ENCODE measurements at regions not wholly inside any gene's neighbourhood (a gene's known extent, or its start where the extent isn't known, plus 50 kb on each side); places are given as distances from the start of the nearest gene placed in this dataset.

DNA sequence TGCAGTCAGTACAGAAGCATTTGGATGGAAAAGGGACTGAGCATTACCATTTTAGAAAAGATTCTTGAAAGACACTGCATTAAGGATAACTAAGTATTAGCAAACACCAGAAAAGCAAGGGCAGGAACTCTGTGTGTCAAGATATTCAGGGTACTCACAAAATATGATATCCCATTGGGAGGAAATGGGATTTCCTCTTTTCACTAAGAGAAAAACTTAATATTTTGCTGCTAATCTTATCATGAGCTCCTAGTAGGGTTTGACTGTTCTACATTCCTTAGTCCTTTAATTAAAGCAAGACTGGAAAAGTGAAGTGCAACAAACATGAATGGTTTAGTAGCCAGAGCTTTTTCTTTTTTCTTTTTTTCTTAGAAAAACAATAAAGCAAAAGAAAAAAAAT is 305.9 kb upstream of the ADGRL4 start:
- Histone ChIP-seq H2BK20ac (ENCODE audit: low read length) (no peak overlapping the region), H3K79me2 (ENCODE audit: control insufficient read depth in 1 of 2, insufficient read depth in 2 of 2, low read length in 2 of 2) (no peaks in the 10 kb centered on the region), H3K14ac (ENCODE audit: insufficient read length) (no peak overlapping the region), H2BK15ac (ENCODE audit: low read length) (no peak overlapping the region), H3K23ac (ENCODE audit: insufficient read length) (no peak overlapping the region), H4K20me1 (replicated peaks in 1 of 2; ENCODE audit: control insufficient read depth in 1 of 2, insufficient read depth in 2 of 2, low read length in 2 of 2) (no peaks in the 10 kb centered on the region), H3K23me2 (ENCODE audit: low read depth, low read length) (no peaks in the 10 kb centered on the region), H2BK120ac (replicated peaks; ENCODE audit: low read depth, low read length) (no peak overlapping the region), H2BK12ac (ENCODE audit: low read depth, low read length) (no peak overlapping the region), H4K91ac (replicated peaks; ENCODE audit: insufficient read length, low read length) (no peak overlapping the region), H4K5ac (ENCODE audit: insufficient read length, low read depth, low read length) (no peak overlapping the region), H3K4ac (replicated peaks; ENCODE audit: insufficient read length, low read depth, low read length) (no peak overlapping the region), H3K4me1 (replicated peaks in 1 of 4; ENCODE audit: control insufficient read depth in 3 of 4, insufficient read depth in 4 of 4, low read length in 3 of 4) (no peaks in the 10 kb centered on the region), H3K4me3 (ENCODE audit: extremely low read depth in 1 of 4, insufficient read depth in 2 of 4, low read depth in 3 of 4, low read length in 4 of 4) (no peak overlapping the region), H3K9ac (replicated peaks in 1 of 4; ENCODE audit: extremely low read depth in 1 of 4, low read depth in 3 of 4, low read length in 3 of 4) (no peak overlapping the region), H3K36me3 (ENCODE audit: control insufficient read depth in 2 of 4, insufficient read depth in 4 of 4, low read length in 3 of 4) (no peaks in the 10 kb centered on the region), H3K4me2 (ENCODE audit: insufficient read depth in 1 of 2, low read depth in 2 of 2, low read length in 2 of 2) (no peak overlapping the region), H4K8ac (ENCODE audit: extremely low read depth, insufficient read depth, low read length) (no peak overlapping the region), H3K79me1 (ENCODE audit: low read depth, low read length) (no peaks in the 10 kb centered on the region), H2AK5ac (ENCODE audit: low read depth, low read length) (no peak overlapping the region), H3K27me3 (replicated peaks in 1 of 4; ENCODE audit: control insufficient read depth in 3 of 4, extremely low read depth in 1 of 4, insufficient read depth in 3 of 4, low read length in 3 of 4) (no peaks in the 10 kb centered on the region), H3K18ac (ENCODE audit: extremely low read depth, low read length) (no peak overlapping the region), H2BK5ac (ENCODE audit: low read depth, low read length) (no peak overlapping the region), H3K56ac (replicated peaks; ENCODE audit: insufficient read length, low read depth, low read length) (no peak overlapping the region), H2AFZ (ENCODE audit: low read length) (no peak overlapping the region), H3K27ac (ENCODE audit: low read depth, low read length) (no peak overlapping the region), H3K9me3 (ENCODE audit: insufficient read depth in 2 of 2, low read depth in 1 of 2, low read length in 1 of 2) (no peaks in the 10 kb centered on the region)
- DNase-seq (ENCODE audit: low read depth in 1 of 2, low spot score in 2 of 2) (no peak), FAIRE-seq (no peak)
- ChIA-PET CTCF (ENCODE audit: partially characterized antibody) (interaction anchor here (0.6 to 1.7 kb wide), 4 partner anchors 10 to 69 kb away, joined by 3 to 7 read pairs (median 3); no protein-coding TSS in a partner anchor), POLR2A (ENCODE audit: partially characterized antibody) (interaction anchor here (0.6 kb wide), 1 partner anchor 89 kb away, joined by 3 read pairs; no protein-coding TSS in a partner anchor)
- TF ChIP-seq CHD1 (IDR thresholded peaks at IDR 0.05; ENCODE audit: low read depth, low read length), result no peak
- no peak for TF ChIP-seq TCF12 (IDR thresholded peaks at IDR 0.05; ENCODE audit: low read depth, low read length)
- no peak for TF ChIP-seq RBBP5 (IDR thresholded peaks at IDR 0.05; ENCODE audit: borderline replicate concordance, low read depth, low read length)
- TF ChIP-seq POLR2AphosphoS5 (IDR thresholded peaks at IDR 0.05; ENCODE audit: low read depth, low read length), result no peak
- TF ChIP-seq NANOG (IDR thresholded peaks at IDR 0.05; ENCODE audit: insufficient read depth, low read depth, low read length, poor library complexity, severe bottlenecking), result no peak
- TF ChIP-seq CREB1 (IDR thresholded peaks at IDR 0.05), result no peak
- no peak for TF ChIP-seq SIX5 (IDR thresholded peaks at IDR 0.05; ENCODE audit: low read depth, low read length)
- TF ChIP-seq YY1 (IDR thresholded peaks at IDR 0.05; ENCODE audit: low read depth, low read length), result no peak
- no peak for TF ChIP-seq SAP30 (IDR thresholded peaks at IDR 0.05; ENCODE audit: insufficient read depth, insufficient replicate concordance, low read length)
- no peak for TF ChIP-seq BRCA1 (IDR thresholded peaks at IDR 0.05; ENCODE audit: low read depth, low read length)
- TF ChIP-seq TAF7 (optimal IDR thresholded peaks at IDR 0.05; ENCODE audit: borderline replicate concordance, low read depth, low read length), result no peak
- no peak for TF ChIP-seq SP2 (IDR thresholded peaks at IDR 0.05; ENCODE audit: low read length)
- no peak for TF ChIP-seq GABPA (IDR thresholded peaks at IDR 0.05; ENCODE audit: borderline replicate concordance, insufficient read depth, low read length)
- TF ChIP-seq ZNF274 (IDR thresholded peaks at IDR 0.05; ENCODE audit: borderline replicate concordance, extremely low read depth, low read length), result no peak
- TF ChIP-seq ASH2L (IDR thresholded peaks at IDR 0.05; ENCODE audit: low read length), result no peak
- TF ChIP-seq POU5F1 (IDR thresholded peaks at IDR 0.05; ENCODE audit: low read depth, low read length), result no peak
- TF ChIP-seq SIRT6 (IDR thresholded peaks at IDR 0.05; ENCODE audit: low read length), result no peak
- TF ChIP-seq FOSL1 (IDR thresholded peaks at IDR 0.05; ENCODE audit: insufficient read depth, low read depth, low read length), result no peak

All from H1 (cell line).